EH (cell line): ENCODE measurements at regions not wholly inside any gene's neighbourhood (a gene's known extent, or its start where the extent isn't known, plus 50 kb on each side); places are given as distances from the start of the nearest gene placed in this dataset.

Experiments used
- DNase-seq: peaks from one replicate; pipeline ENCODE4 v3.0.0-alpha.2; 2015; ENCODE audit warnings: low read depth

GRCh38 chr13:33628662-33629061 lies 189.3 kb upstream of the RFC3 start:
- DNase-seq, result no peak

GRCh38 chr13:33629605-33630360 lies 188.2 kb upstream of the RFC3 start:
- DNase-seq, result no peak

GRCh38 chr13:33633701-33634545 lies 184.0 kb upstream of the RFC3 start:
- peak; percentile 74 for DNase-seq

DNA sequence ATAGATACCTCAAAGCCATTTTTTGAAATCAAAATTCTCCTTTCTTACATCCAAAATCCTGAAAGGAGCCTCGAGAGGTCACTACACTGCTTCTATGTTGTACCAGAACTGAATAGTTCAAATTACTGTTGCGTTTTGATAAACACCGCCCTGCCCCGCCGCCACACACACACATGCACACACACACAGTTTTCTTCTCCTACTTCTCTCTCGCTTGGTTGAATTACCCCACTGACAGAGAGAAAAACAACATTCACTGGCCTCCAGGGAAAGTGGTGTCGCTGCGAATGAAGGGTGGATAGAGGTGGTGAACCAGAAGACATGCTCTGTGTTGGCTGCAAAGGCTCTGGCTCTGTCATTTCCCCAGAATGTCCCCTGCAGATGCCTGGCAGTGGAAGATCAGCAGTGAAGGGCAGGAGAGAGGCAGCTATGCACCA lies 183.4 kb upstream of the RFC3 start:
- DNase-seq, result no peak

DNA sequence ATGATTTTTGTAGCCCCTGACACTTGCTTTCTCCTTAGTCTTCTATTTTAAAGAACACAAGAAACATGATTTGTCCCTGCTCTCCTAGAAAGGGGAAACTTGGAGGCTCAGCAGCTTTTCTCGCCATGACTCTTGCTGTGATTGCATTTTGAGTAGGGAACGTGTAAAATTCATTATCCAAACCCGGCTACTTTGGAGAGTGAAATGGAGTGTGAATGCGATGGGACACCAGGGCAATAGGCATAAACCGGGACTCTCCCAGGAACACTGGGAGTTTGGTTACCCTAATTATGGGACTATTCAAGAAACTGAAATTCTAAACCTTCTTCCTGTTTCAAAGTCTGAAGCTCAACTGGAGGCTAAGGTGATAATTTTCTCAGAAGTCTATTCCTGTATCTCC lies 181.7 kb upstream of the RFC3 start:
- no peak for DNase-seq

DNA sequence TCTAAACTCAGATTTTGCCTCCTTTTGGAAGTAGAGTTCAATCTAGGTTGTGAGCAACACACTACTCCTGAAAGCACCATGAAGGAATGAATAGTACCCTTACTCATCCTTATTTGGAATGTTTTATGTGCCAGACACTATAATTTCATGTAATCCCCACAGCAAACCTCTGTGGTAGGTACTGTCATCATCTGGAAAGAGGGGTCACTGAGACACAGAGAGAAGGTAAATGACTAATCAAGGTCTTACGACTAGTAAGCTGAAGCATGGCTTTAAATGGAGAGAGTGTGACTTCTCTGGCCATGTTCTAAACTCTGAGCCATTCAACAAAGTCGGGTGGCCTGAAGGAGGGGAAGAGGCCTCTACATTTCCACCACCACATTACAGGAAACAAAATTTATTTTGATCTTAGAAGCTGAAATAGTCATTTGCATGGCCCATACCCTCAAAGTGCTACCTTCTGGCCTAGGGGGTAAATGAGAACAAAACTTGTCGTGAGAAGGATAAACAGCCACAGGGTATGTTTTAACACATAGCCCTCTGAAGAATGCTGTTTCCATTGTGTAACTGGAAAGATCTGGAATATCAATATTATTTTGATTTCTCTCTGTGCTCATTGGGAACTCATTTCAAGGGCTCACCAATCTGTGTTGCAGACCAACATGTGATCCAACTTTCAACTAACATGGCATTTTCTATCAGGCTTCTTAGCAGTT lies 180.8 kb upstream of the RFC3 start:
- peak; percentile 9 for DNase-seq

GRCh38 chr13:33637978-33638743 lies 179.8 kb upstream of the RFC3 start:
- DNase-seq, result peak; percentile 73

- DNase-seq, result peak; percentile 83
These were observed 178.8 kb upstream of the RFC3 start for GRCh38 chr13:33639158-33639557.

GRCh38 chr13:33639626-33640080 lies 178.3 kb upstream of the RFC3 start:
- DNase-seq, result no peak

- DNase-seq, result peak; percentile 26
These were observed 177.1 kb upstream of the RFC3 start for GRCh38 chr13:33640832-33641231.

GRCh38 chr13:33642374-33643065 lies 175.4 kb upstream of the RFC3 start:
- peak; percentile 72 for DNase-seq

- peak; percentile 25 for DNase-seq
These were observed 173.1 kb upstream of the RFC3 start for GRCh38 chr13:33644581-33645543.

- DNase-seq, result no peak
These were observed 172.1 kb upstream of the RFC3 start for GRCh38 chr13:33645591-33646554.

DNA sequence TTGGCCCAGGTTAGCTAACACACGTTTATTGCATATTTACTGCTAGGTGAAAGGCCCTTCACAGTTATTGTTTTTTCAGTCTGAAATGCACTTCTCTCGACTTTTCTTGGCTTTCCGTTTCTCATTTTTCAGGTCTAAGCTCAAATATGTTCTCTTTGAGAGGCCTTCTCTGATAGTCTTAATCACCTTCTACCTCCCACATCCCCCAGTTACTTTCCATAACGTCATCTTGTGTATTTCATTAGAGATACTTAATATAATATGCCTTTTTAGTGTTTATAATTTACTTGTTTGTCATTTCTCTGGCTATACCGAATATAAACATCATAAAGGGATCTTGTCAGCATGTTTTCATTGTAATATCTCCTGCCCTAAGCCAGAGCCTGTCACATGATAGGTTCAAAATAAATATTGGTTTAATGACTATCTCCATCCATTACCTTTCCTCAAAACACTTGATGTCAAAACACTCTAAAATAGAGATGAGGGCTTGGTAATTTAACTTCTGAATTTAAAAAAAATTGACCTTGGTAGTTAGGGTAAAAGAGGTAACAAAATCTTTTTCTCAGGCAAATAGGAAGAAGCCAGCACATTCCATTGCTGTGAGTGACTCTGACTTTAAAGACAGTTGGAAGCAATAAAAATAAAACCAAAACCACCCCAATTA lies 168.6 kb upstream of the RFC3 start:
- peak; percentile 59 for DNase-seq

DNA sequence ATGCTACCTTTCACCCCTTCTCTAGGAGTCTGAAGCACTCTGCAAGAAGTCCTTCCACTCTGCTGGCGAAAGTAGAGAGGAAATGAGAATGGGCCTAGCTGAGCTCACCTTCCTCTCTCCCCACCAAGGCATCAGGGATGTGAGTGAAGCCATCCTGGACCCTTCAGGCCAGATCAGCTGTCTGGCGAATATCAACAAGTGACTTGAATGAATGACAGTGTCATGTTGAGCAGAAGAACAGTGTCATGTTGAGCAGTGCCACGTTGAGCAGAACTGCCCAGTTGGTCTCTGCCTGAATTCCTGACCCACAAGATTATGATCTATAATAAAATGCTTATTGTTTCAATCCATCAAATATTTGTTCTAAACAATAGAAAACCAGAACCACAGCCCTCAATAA lies 166.2 kb upstream of the RFC3 start:
- no peak for DNase-seq

DNA sequence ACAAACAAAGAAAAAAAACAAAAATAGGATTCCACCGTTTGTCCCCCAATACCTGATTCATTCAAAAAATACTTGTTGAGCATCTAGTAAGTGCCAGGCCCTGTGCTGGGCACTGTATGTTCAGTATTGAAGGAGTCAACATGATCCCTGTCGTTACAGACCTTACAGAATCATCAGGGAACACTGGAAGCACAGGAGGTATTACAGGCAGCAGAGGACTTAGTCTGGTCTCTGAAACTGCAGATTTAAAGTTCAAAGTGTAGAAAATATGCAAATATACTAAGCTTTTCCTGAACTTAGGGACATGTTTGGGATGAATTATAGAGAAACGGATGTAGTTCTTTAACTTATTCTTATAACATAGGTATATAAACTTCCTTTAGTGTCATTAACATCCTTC lies 160.7 kb upstream of the RFC3 start:
- DNase-seq, result no peak

DNA sequence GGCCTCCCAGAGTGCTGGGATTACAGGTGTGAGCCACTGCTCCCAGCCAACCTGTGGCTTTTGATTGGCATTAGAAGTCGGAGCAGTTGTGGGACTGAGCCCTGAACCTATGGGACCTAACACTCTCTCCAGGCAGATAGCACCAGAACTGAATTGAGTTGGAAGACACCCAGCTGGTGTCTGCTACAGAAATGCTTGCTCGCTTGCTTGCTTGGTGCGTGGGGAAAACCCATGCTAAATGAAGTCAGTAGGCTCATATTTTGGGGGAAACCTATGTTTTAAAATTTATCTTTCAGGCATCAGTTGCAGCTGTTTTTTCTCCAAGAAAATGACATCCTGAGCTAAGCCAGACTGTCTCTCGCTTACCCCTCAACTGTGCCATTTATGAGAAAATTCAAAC lies 158.5 kb upstream of the RFC3 start:
- DNase-seq, result no peak

DNA sequence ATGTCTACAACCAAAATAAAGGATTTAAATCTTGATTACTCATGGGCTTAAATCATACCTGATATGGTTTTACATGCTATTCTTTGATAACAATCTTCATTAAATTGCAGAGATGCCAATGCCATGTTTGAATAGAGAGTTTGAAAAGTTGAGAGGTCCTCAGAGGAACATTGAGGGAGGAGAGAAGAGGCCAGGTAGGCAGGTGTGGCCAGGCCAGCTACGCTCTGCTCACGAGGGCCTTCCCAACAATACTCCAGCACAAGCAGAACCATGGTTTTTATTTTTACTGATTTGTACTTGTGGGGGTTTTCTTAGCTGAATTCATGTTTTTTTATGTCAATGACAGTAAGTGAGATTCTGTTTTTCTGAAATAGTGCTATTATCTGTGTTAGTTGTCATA lies 158.1 kb upstream of the RFC3 start:
- DNase-seq, result no peak
